ENCODE measurements at regions not wholly inside any gene's neighbourhood (a gene's known extent, or its start where the extent isn't known, plus 50 kb on each side); places are given as distances from the start of the nearest gene placed in this dataset.
"Not testable (repeated sequence)": the region's sequence is repeated elsewhere in the genome, so short reads cannot be mapped to it uniquely, and the experiment has no call there.

GRCh38 chr11:81340225-81340624, 1393.4 kb downstream of the FAM181B start:
- H3K4me3 ChIP-seq (ENCODE audit: low read length), result no peak overlapping the region
- no peaks in the 10 kb centered on the region for H3K36me3 ChIP-seq (ENCODE audit: control insufficient read depth, insufficient read depth, low read length, severe bottlenecking)
- H3K27me3 ChIP-seq (replicated peaks; ENCODE audit: control insufficient read depth, insufficient read depth, low read length), result no peaks in the 10 kb centered on the region
- no peaks in the 10 kb centered on the region for H3K9me3 ChIP-seq (ENCODE audit: control insufficient read depth, low read length)
- no peak overlapping the region for H3K9ac ChIP-seq (ENCODE audit: low read length)
- H3K4me1 ChIP-seq (ENCODE audit: control insufficient read depth, insufficient read depth, low read length), result no peaks in the 10 kb centered on the region
- DNase-seq (ENCODE audit: low read depth), result no peak

- no peaks in the 10 kb centered on the region for H3K36me3 ChIP-seq (ENCODE audit: control insufficient read depth, insufficient read depth, low read length, severe bottlenecking)
- no peak for DNase-seq (ENCODE audit: low read depth)
Observed at GRCh38 chr11:81339521-81339920, 1394.1 kb downstream of the FAM181B start.

GRCh38 chr11:81337756-81338155, 1395.9 kb downstream of the FAM181B start:
- no peaks in the 10 kb centered on the region for H3K9me3 ChIP-seq (ENCODE audit: control insufficient read depth, low read length)
- no peaks in the 10 kb centered on the region for H3K36me3 ChIP-seq (ENCODE audit: control insufficient read depth, insufficient read depth, low read length, severe bottlenecking)
- H3K9ac ChIP-seq (ENCODE audit: low read length), result no peak overlapping the region
- H3K27me3 ChIP-seq (replicated peaks; ENCODE audit: control insufficient read depth, insufficient read depth, low read length), result no peaks in the 10 kb centered on the region
- DNase-seq (ENCODE audit: low read depth), result no peak
- H3K4me3 ChIP-seq (ENCODE audit: low read length), result no peak overlapping the region
- H3K4me1 ChIP-seq (ENCODE audit: control insufficient read depth, insufficient read depth, low read length), result no peaks in the 10 kb centered on the region

More at GRCh38 chr11:81339521-81339920, 1394.1 kb downstream of the FAM181B start:
- Histone ChIP-seq H3K4me3 (ENCODE audit: low read length) (no peak overlapping the region), H3K9me3 (ENCODE audit: control insufficient read depth, low read length) (no peaks in the 10 kb centered on the region), H3K4me1 (ENCODE audit: control insufficient read depth, insufficient read depth, low read length) (no peaks in the 10 kb centered on the region), H3K27me3 (replicated peaks; ENCODE audit: control insufficient read depth, insufficient read depth, low read length) (no peaks in the 10 kb centered on the region), H3K9ac (ENCODE audit: low read length) (no peak overlapping the region)

GRCh38 chr11:81332276-81332675, 1401.4 kb downstream of the FAM181B start:
- Histone ChIP-seq H3K4me1 (ENCODE audit: control insufficient read depth, insufficient read depth, low read length) (no peaks in the 10 kb centered on the region), H3K36me3 (ENCODE audit: control insufficient read depth, insufficient read depth, low read length, severe bottlenecking) (no peaks in the 10 kb centered on the region), H3K9ac (ENCODE audit: low read length) (no peak overlapping the region), H3K9me3 (ENCODE audit: control insufficient read depth, low read length) (no peaks in the 10 kb centered on the region), H3K27me3 (replicated peaks; ENCODE audit: control insufficient read depth, insufficient read depth, low read length) (no peaks in the 10 kb centered on the region), H3K4me3 (ENCODE audit: low read length) (no peak overlapping the region)
- no peak for DNase-seq (ENCODE audit: low read depth)

GRCh38 chr11:81331611-81332235, 1401.9 kb downstream of the FAM181B start:
- no peaks in the 10 kb centered on the region for H3K4me1 ChIP-seq (ENCODE audit: control insufficient read depth, insufficient read depth, low read length)
- H3K4me3 ChIP-seq (ENCODE audit: low read length), result no peak overlapping the region
- no peaks in the 10 kb centered on the region for H3K27me3 ChIP-seq (replicated peaks; ENCODE audit: control insufficient read depth, insufficient read depth, low read length)
- H3K36me3 ChIP-seq (ENCODE audit: control insufficient read depth, insufficient read depth, low read length, severe bottlenecking), result no peaks in the 10 kb centered on the region
- no peaks in the 10 kb centered on the region for H3K9me3 ChIP-seq (ENCODE audit: control insufficient read depth, low read length)
- DNase-seq (ENCODE audit: low read depth), result no peak
- no peak overlapping the region for H3K9ac ChIP-seq (ENCODE audit: low read length)

- Histone ChIP-seq H3K27me3 (replicated peaks; ENCODE audit: control insufficient read depth, insufficient read depth, low read length) (no peaks in the 10 kb centered on the region), H3K9me3 (ENCODE audit: control insufficient read depth, low read length) (no peaks in the 10 kb centered on the region), H3K9ac (ENCODE audit: low read length) (no peak overlapping the region), H3K4me3 (ENCODE audit: low read length) (no peak overlapping the region), H3K36me3 (ENCODE audit: control insufficient read depth, insufficient read depth, low read length, severe bottlenecking) (no peaks in the 10 kb centered on the region), H3K4me1 (ENCODE audit: control insufficient read depth, insufficient read depth, low read length) (no peaks in the 10 kb centered on the region)
- no peak for DNase-seq (ENCODE audit: low read depth)
Observed at GRCh38 chr11:81331088-81331487, 1402.6 kb downstream of the FAM181B start.

- Histone ChIP-seq H3K9me3 (ENCODE audit: control insufficient read depth, low read length) (no peaks in the 10 kb centered on the region), H3K27me3 (replicated peaks; ENCODE audit: control insufficient read depth, insufficient read depth, low read length) (no peaks in the 10 kb centered on the region), H3K4me1 (ENCODE audit: control insufficient read depth, insufficient read depth, low read length) (no peaks in the 10 kb centered on the region), H3K36me3 (ENCODE audit: control insufficient read depth, insufficient read depth, low read length, severe bottlenecking) (no peaks in the 10 kb centered on the region), H3K9ac (ENCODE audit: low read length) (no peak overlapping the region), H3K4me3 (ENCODE audit: low read length) (no peak overlapping the region)
- DNase-seq (ENCODE audit: low read depth), result no peak
Observed at GRCh38 chr11:81303038-81303664, 1430.5 kb downstream of the FAM181B start.

- Histone ChIP-seq H3K36me3 (ENCODE audit: control insufficient read depth, insufficient read depth, low read length, severe bottlenecking) (no peaks in the 10 kb centered on the region), H3K9me3 (ENCODE audit: control insufficient read depth, low read length) (no peaks in the 10 kb centered on the region), H3K4me1 (ENCODE audit: control insufficient read depth, insufficient read depth, low read length) (no peaks in the 10 kb centered on the region), H3K4me3 (ENCODE audit: low read length) (no peak overlapping the region), H3K27me3 (replicated peaks; ENCODE audit: control insufficient read depth, insufficient read depth, low read length) (no peaks in the 10 kb centered on the region), H3K9ac (ENCODE audit: low read length) (no peak overlapping the region)
- no peak for DNase-seq (ENCODE audit: low read depth)
Observed at GRCh38 chr11:81301166-81301830, 1432.4 kb downstream of the FAM181B start.

GRCh38 chr11:81286959-81287358, 1446.7 kb downstream of the FAM181B start:
- H3K4me1 ChIP-seq (ENCODE audit: control insufficient read depth, insufficient read depth, low read length), result no peaks in the 10 kb centered on the region
- peaks cover 7% of the 10 kb centered on the region for H3K9me3 ChIP-seq (ENCODE audit: control insufficient read depth, low read length)
- H3K4me3 ChIP-seq (ENCODE audit: low read length), result no peak overlapping the region

GRCh38 chr11:81286550-81286949, 1447.1 kb downstream of the FAM181B start:
- H3K9me3 ChIP-seq (ENCODE audit: control insufficient read depth, low read length), result peaks cover 7% of the 10 kb centered on the region
- no peaks in the 10 kb centered on the region for H3K4me1 ChIP-seq (ENCODE audit: control insufficient read depth, insufficient read depth, low read length)
- no peak overlapping the region for H3K4me3 ChIP-seq (ENCODE audit: low read length)
- no peak overlapping the region for H3K9ac ChIP-seq (ENCODE audit: low read length)
- H3K36me3 ChIP-seq (ENCODE audit: control insufficient read depth, insufficient read depth, low read length, severe bottlenecking), result no peaks in the 10 kb centered on the region
- no peak for DNase-seq (ENCODE audit: low read depth)
- no peaks in the 10 kb centered on the region for H3K27me3 ChIP-seq (replicated peaks; ENCODE audit: control insufficient read depth, insufficient read depth, low read length)

More at GRCh38 chr11:81286959-81287358, 1446.7 kb downstream of the FAM181B start:
- no peak overlapping the region for H3K9ac ChIP-seq (ENCODE audit: low read length)
- no peak for DNase-seq (ENCODE audit: low read depth)
- H3K27me3 ChIP-seq (replicated peaks; ENCODE audit: control insufficient read depth, insufficient read depth, low read length), result no peaks in the 10 kb centered on the region
- no peaks in the 10 kb centered on the region for H3K36me3 ChIP-seq (ENCODE audit: control insufficient read depth, insufficient read depth, low read length, severe bottlenecking)

GRCh38 chr11:81280228-81280627, 1453.4 kb downstream of the FAM181B start:
- not testable (repeated sequence) for H3K4me3 ChIP-seq (ENCODE audit: low read length); DNase-seq (ENCODE audit: low read depth); H3K27me3 ChIP-seq (replicated peaks; ENCODE audit: control insufficient read depth, insufficient read depth, low read length); H3K4me1 ChIP-seq (ENCODE audit: control insufficient read depth, insufficient read depth, low read length); H3K9ac ChIP-seq (ENCODE audit: low read length); H3K36me3 ChIP-seq (ENCODE audit: control insufficient read depth, insufficient read depth, low read length, severe bottlenecking)
- peaks cover 11% of the 10 kb centered on the region for H3K9me3 ChIP-seq (ENCODE audit: control insufficient read depth, low read length)

Data from adipocyte (in vitro differentiated cells).